SK-N-MC (cell line): ENCODE measurements at regions not wholly inside any gene's neighbourhood (a gene's known extent, or its start where the extent isn't known, plus 50 kb on each side); places are given as distances from the start of the nearest gene placed in this dataset.

Source experiments
- DNase-seq: peaks from one replicate; pipeline ENCODE4 v3.0.0-alpha.2; 2011; ENCODE audit warnings: low read depth, low spot score
- H3K27ac ChIP-seq: fragments of 200-600 bp; sonication (generic); 2 replicates; pipeline ENCODE4 v1.5.1; 2016; ENCODE audit warnings: mixed run types
- H3K36me3 ChIP-seq: fragments of 200-600 bp; sonication (generic); 2 replicates; pipeline ENCODE4 v1.6.1; 2017; ENCODE audit warnings: antibody characterized with exemption, low read length, mixed read lengths; ENCODE audit not compliant: insufficient read depth
- H3K4me3 ChIP-seq: fragments of 200-600 bp; sonication (generic); 2 replicates; pipeline ENCODE4 v1.5.1; 2016
- H3K9ac ChIP-seq: fragments of 200-600 bp; sonication (generic); 2 replicates; pipeline ENCODE4 v1.8.0; 2017; ENCODE audit warnings: mixed run types, mixed read lengths; ENCODE audit not compliant: insufficient read length
- H3K9me3 ChIP-seq: fragments of 200-600 bp; sonication (generic); 2 replicates; pipeline ENCODE4 v1.6.1; 2017; ENCODE audit warnings: low read depth, mild to moderate bottlenecking, antibody characterized with exemption, low read length, moderate library complexity, mixed read lengths
- EZH2 ChIP-seq: fragments of 200-600 bp; sonication (generic); IDR thresholded peaks from one replicate; pipeline ENCODE4 v1.6.1; 2017; ENCODE audit warnings: antibody characterized with exemption
- FOXP2 ChIP-seq: optimal IDR thresholded peaks from 2 replicates; pipeline ENCODE3; 2011; ENCODE audit warnings: mild to moderate bottlenecking, moderate library complexity; ENCODE audit not compliant: insufficient read depth; ENCODE audit errors: extremely low read length, control extremely low read depth
- POLR2AphosphoS5 ChIP-seq: IDR thresholded peaks from 2 replicates; pipeline ENCODE4 v1.6.1; 2012; ENCODE audit warnings: mild to moderate bottlenecking, low read depth, low read length, borderline replicate concordance

DNA sequence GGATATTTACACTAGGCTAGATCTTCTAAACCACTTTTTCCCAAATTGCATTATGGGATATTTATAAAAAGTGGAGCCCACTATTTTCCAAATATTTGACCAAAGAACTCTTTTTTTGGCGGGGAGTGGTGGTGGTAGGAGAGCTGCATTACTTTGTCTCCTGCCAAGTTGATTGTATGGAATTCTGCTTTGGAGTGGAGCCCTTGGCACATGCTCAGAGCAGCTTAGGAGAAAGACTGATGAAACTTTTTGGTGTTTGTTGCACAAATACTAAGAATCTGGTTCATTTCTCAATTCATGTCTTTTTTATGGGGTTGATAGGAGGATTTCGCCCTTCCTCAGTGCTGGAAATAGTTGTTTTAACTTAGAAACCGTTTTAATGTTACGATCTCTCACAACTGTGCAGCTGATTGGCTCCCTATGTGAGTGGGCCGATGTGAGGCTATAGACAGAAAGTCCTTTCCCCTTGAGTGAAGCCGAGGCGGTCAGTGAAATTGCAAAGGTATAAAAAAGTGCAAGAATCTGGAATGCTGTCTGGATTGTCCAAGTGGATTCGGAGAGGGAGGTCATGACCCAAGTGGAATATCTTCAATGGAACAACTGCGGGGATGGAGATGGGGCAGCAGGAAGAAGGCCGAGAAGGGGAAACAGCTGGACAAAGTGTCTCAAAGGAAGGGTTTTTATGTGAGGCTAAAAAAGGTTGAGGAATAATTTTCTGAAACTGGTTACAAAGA is 415.9 kb downstream of the FGF9 start:
- Histone ChIP-seq H3K9ac (no peak overlapping the region), H3K27ac (no peak overlapping the region), H3K36me3 (no peaks in the 10 kb centered on the region), H3K9me3 (no peaks in the 10 kb centered on the region), H3K4me3 (no peak overlapping the region)
- no peak for DNase-seq
- TF ChIP-seq FOXP2 (no peak), POLR2AphosphoS5 (no peak), EZH2 (no peak)

DNA sequence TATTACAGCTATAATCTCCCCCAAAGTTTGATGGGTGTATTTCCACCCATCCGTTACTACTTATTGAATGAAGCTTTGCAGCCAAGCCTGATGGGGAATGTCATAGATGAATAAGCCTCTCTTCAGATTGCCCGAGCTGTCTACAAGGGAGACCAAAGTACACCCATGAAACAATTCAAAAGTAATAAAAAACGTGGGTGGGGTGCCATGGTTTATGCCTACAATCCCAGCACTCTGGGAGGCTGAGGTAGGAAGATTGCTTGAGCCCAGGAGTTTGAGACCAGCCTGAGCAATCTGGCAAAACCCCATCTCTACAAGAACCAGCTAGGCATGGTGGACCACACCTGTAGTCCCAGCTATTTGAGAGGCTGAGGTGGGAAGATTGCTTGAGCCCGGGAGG is 419.2 kb downstream of the FGF9 start:
- no peak overlapping the region for H3K9ac ChIP-seq
- no peaks in the 10 kb centered on the region for H3K9me3 ChIP-seq
- no peak for DNase-seq
- no peak for TF ChIP-seq EZH2
- no peak for TF ChIP-seq FOXP2
- TF ChIP-seq POLR2AphosphoS5: no peak
- H3K36me3 ChIP-seq: no peaks in the 10 kb centered on the region
- no peak overlapping the region for H3K4me3 ChIP-seq
- H3K27ac ChIP-seq: no peak overlapping the region

- H3K9me3 ChIP-seq: no peaks in the 10 kb centered on the region
- H3K4me3 ChIP-seq: no peak overlapping the region
- H3K9ac ChIP-seq: no peak overlapping the region
- no peak for DNase-seq
- TF ChIP-seq POLR2AphosphoS5: no peak
- TF ChIP-seq EZH2: no peak
- no peak for TF ChIP-seq FOXP2
- no peak overlapping the region for H3K27ac ChIP-seq
- H3K36me3 ChIP-seq: no peaks in the 10 kb centered on the region
Measured at GRCh38 chr13:22091222-22091970, 420.5 kb downstream of the FGF9 start.

DNA sequence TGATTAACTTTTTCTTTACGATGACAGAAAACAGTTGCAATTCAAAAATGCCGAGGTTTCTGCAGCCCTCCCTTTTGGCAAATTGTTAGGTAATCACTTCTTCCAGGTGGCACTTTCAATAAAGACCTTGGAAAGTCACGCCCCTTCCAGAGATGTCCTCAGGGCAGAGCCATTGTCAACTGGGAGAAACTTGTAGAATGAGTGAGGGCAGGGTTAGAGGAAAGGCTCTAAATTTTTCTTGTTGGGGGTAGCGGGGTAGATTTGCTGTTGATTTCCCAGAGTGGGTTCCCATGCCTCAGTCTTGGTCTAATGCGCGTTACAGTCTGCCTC is 421.1 kb downstream of the FGF9 start:
- TF ChIP-seq FOXP2 (no peak), POLR2AphosphoS5 (no peak)
- Histone ChIP-seq H3K27ac (no peak overlapping the region), H3K4me3 (no peak overlapping the region), H3K9ac (no peak overlapping the region), H3K36me3 (no peaks in the 10 kb centered on the region), H3K9me3 (no peaks in the 10 kb centered on the region)
- no peak for DNase-seq

DNA sequence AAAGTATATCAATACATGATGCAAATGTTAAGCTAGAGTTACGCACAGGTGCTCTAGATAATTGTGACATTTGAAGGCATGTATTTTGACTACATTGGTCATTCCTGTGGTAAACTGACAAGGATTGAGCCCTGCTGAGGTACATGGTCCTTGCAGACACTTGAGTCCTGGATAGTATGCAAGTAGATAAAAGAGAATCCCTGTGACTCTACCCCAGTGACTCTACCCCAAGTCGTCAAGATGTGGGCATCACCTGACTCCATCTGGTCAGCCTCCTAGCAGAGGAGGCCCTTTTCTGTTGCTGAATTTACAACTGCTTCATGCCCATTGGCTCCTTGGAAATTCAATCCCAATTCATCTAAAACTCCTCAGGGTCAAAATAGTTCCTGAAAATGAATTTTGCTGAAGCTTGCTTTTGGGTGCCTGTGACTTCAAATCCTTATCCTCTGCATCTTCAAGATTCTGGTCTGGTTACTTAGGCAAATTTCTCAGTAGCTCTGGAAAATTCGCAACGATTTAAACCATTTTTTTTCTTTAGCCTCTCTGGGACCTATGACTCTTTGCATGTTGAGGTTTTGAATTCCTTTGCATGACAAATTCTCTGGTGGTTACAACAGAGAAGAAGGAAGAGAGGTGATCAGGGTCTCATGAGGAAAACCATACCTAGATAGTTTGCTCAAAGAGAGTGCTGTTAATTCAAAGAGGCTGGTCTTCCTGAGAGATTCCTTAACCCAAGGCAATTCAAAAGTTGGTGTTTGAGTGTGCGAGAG is 422.1 kb downstream of the FGF9 start:
- no peaks in the 10 kb centered on the region for H3K9me3 ChIP-seq
- H3K4me3 ChIP-seq: no peak overlapping the region
- DNase-seq: no peak
- no peak overlapping the region for H3K27ac ChIP-seq
- TF ChIP-seq POLR2AphosphoS5: no peak
- no peak for TF ChIP-seq EZH2
- no peak for TF ChIP-seq FOXP2
- H3K36me3 ChIP-seq: no peaks in the 10 kb centered on the region
- H3K9ac ChIP-seq: no peak overlapping the region

DNA sequence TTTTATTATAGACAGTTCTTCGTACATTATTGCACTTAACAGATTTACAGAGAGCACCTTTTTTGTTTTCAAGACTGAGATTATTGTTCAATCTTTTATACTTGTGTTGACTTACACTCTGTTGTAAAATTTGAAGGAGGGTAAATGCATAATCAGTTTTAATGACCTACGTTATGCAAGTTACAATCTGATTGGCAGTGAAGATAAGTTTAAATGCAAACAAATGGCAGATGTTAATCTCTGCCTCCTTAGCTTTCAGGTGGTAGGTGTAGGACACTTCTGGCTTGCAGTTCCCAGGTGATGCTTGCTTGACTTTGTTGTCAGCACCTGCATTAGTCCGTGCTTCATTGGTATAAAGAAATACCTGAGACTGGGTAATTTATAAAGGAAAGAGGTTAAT is 424.9 kb downstream of the FGF9 start:
- H3K36me3 ChIP-seq: no peaks in the 10 kb centered on the region
- TF ChIP-seq POLR2AphosphoS5: no peak
- no peak for TF ChIP-seq FOXP2
- TF ChIP-seq EZH2: no peak
- no peak overlapping the region for H3K27ac ChIP-seq
- no peak for DNase-seq
- no peak overlapping the region for H3K4me3 ChIP-seq
- no peaks in the 10 kb centered on the region for H3K9me3 ChIP-seq
- no peak overlapping the region for H3K9ac ChIP-seq

GRCh38 chr13:22099585-22099984 is 428.7 kb downstream of the FGF9 start:
- no peaks in the 10 kb centered on the region for H3K9me3 ChIP-seq
- TF ChIP-seq POLR2AphosphoS5 (no peak), EZH2 (no peak), FOXP2 (no peak)
- no peak overlapping the region for H3K9ac ChIP-seq
- no peaks in the 10 kb centered on the region for H3K36me3 ChIP-seq
- no peak overlapping the region for H3K27ac ChIP-seq
- DNase-seq: no peak
- no peak overlapping the region for H3K4me3 ChIP-seq

GRCh38 chr13:22102271-22102670 is 431.4 kb downstream of the FGF9 start:
- no peaks in the 10 kb centered on the region for H3K9me3 ChIP-seq
- DNase-seq: no peak
- H3K4me3 ChIP-seq: no peak overlapping the region
- no peak for TF ChIP-seq POLR2AphosphoS5
- TF ChIP-seq FOXP2: no peak
- TF ChIP-seq EZH2: no peak
- H3K36me3 ChIP-seq: no peaks in the 10 kb centered on the region
- H3K27ac ChIP-seq: no peak overlapping the region
- H3K9ac ChIP-seq: no peak overlapping the region
